HG03196 (cell line): ENCODE measurements at regions not wholly inside any gene's neighbourhood (a gene's known extent, or its start where the extent isn't known, plus 50 kb on each side); places are given as distances from the start of the nearest gene placed in this dataset.
"Not testable (repeated sequence)": the region's sequence is repeated elsewhere in the genome, so short reads cannot be mapped to it uniquely, and the experiment has no call there.

Experiments used
- ATAC-seq: cut with Tn5 transposase; IDR thresholded peaks from one replicate; pipeline ENCODE4 v1.9.1; 2021; ENCODE audit not compliant: unreplicated experiment

- ATAC-seq = no peak
These were observed 460.7 kb upstream of the ATXN7L3B start for GRCh38 chr12:74076918-74077317.

- ATAC-seq = no peak
These were observed 432.2 kb upstream of the ATXN7L3B start for GRCh38 chr12:74105434-74105833.

- no peak for ATAC-seq
These were observed 428.9 kb upstream of the ATXN7L3B start for GRCh38 chr12:74108729-74109128.

GRCh38 chr12:74111688-74112360, 425.8 kb upstream of the ATXN7L3B start:
- no peak for ATAC-seq

- no peak for ATAC-seq
These were observed 417.7 kb upstream of the ATXN7L3B start for GRCh38 chr12:74119811-74120362.

DNA sequence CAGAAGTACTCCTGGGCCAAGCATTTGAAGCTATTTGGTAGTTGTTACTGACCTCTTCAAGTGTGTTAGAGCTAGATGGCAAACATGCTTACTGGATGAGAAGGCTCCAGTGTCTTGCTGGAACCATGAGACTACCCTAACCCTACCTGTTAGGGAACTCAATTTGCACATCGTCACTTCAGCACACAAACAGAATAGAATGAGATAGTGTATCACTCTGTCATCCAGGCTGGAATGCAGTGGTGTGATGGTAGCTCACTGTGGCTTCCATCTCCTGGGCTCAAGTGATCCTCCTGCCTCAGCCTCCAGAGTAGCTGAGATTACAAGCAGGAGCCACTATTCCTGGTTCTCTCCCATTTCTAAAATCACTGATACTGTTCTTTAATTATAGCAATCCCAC, 417.0 kb upstream of the ATXN7L3B start:
- ATAC-seq = no peak

GRCh38 chr12:74129702-74130101, 407.9 kb upstream of the ATXN7L3B start:
- no peak for ATAC-seq

DNA sequence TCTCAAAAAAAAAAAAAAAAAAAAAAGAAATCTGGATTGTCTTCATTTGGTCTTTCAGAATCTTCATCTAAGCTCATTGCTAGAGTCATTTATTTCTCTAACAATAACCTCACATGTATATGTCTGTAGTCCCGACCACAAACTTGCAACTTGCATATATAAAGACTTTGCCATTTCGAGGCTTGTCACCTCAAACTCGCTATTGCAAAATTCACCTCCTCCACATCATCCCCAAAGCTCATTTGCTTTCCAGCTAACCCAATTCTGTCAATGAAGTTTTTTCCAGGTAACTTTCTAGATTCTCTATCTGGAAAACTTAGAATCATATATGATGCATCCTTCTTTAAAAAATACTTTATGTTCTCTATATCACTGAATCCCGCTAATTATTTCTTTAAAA, 393.2 kb upstream of the ATXN7L3B start:
- no peak for ATAC-seq

DNA sequence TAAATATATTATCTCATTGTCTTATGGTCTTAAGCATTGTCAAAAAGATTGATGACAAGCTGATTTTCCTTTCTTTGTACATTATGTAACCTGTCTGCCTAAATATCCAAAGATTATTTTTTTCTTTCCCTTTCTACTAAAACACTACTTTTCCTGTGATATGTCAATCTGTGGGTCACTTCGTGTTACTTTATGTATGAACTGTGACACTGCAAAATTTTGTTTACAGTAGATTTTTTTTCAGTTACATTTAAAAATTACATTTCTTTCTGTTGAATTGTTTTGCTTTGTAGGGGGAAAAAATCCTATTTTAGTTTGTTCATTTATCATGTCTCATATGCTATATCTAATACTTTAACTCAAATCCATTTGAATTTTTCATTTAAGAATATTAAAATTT, 392.3 kb upstream of the ATXN7L3B start:
- ATAC-seq = no peak

DNA sequence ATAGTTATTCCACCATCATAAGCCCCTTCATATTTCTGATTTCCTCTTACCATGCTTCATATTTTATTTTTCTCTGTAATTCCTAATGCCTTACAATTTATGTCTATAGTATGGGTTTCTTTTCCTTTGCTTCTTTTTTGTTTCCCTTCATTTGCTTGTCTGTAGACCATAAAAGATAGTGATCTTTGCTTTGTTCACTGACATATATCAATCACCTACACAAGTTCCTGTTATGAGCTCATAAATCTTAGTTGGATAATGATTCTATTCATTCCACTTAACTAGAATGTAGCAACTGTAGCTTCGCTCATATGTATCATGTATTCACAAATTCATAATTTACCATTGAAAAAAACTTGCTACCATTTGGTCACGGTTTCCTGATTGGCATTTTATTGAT, 388.8 kb upstream of the ATXN7L3B start:
- no peak for ATAC-seq

GRCh38 chr12:74152370-74152769, 385.3 kb upstream of the ATXN7L3B start:
- no peak for ATAC-seq

GRCh38 chr12:74166096-74166495, 371.5 kb upstream of the ATXN7L3B start:
- no peak for ATAC-seq

- no peak for ATAC-seq
These were observed 368.0 kb upstream of the ATXN7L3B start for GRCh38 chr12:74169607-74170006.

- ATAC-seq = no peak
These were observed 366.8 kb upstream of the ATXN7L3B start for GRCh38 chr12:74170645-74171477.

DNA sequence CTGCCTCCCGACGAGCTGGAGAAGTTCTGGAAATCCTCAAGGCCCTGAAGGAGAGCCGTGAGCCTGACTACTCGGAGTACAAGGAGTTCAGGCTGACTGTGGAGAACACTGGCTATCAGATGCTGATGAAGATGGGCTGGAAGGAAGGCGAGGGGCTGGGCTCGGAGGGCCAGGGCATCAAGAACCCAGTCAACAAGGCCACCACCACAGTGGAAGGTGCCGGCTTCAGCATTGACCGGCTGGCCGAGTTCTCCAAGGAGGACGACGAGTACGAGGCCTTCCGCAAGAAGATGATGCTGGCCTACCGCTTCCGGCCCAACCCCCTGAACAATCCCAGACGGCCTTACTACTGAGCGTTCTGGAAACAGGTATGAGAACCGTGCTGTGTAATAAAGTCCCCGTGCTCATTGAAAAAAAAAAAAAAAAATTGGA, 366.1 kb upstream of the ATXN7L3B start:
- ATAC-seq = no peak

DNA sequence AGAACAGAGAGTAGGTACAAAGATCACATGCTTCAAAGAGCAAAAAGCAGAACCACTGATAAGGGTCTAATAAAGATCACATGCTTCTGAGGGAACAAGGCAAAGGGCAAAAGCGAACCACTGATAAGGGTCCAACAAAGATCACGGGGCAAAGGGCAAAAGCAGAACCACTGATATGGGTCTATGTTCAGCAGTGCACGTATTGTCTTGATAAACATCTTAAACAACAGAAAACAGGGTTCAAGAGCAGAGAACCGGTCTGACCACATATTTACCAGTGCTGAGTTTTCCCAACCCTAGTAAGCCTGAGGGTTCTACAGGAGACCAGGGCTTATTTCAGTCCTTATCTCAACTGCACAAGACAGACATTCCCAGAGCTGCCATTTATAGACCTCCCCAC, 362.7 kb upstream of the ATXN7L3B start:
- ATAC-seq = not testable (repeated sequence)

GRCh38 chr12:74185360-74185759, 352.3 kb upstream of the ATXN7L3B start:
- no peak for ATAC-seq

DNA sequence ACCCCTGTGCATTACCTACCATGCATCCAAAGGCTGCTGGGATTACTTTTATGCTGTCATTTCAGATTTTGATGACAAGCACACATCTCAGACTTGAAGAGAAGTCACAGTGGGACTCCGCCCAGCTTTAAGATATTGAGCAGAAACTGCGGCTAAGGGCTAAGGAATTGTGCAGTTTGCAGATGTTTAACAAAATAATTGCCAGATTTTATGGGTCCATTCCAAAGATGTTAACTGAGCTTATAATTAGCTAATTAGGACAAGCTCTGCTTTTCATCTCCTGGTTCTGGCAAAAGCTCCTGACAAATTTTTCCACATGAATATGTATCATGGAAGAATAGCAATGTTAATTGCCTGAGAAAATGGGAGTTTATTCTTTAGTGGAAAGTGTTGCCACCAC, 344.4 kb upstream of the ATXN7L3B start:
- no peak for ATAC-seq

- no peak for ATAC-seq
These were observed 333.4 kb upstream of the ATXN7L3B start for GRCh38 chr12:74204236-74204635.

DNA sequence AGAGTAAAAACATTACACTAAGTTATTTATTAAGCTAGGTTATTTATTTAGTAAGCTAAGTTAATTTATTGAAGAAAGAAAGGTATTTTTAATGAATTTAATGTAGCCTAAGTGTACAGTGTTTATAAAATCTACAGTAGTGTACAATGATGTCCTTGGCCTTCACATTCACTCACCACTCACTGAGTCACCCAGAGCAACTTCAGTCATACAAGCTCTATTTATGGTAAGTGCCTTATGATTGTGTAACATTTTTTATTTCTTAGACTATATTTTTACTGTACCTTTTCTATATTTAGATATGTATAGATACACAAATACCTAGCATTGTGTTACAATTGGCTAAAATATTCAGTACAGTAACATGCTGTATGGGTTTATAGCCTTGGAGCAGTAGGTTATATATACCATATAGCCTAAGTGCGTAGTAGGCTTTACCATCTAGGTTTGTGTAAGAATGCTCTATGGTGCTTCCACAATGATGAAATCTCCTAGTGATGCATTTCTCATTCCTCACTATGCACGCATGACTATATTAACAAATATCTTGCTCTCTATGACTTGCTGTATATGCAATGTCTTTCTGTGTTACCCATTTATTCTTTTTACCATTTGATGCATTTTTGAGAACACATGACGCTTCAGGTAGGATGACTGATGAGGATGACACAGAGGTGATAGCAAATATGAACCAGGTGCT, 309.6 kb upstream of the ATXN7L3B start:
- no peak for ATAC-seq

GRCh38 chr12:74229671-74230070, 308.0 kb upstream of the ATXN7L3B start:
- no peak for ATAC-seq

GRCh38 chr12:74235342-74235741, 302.3 kb upstream of the ATXN7L3B start:
- no peak for ATAC-seq
